ENCODE measurements at regions not wholly inside any gene's neighbourhood (a gene's known extent, or its start where the extent isn't known, plus 50 kb on each side); places are given as distances from the start of the nearest gene placed in this dataset.

- no peaks in the 10 kb centered on the region for H3K9me3 ChIP-seq (replicated peaks; ENCODE audit: insufficient read depth, low read length)
- peak; percentile 33 for DNase-seq
- no peaks in the 10 kb centered on the region for H3K36me3 ChIP-seq (replicated peaks; ENCODE audit: insufficient read depth, low read length)
- H4K20me1 ChIP-seq (ENCODE audit: insufficient read depth, low read length): no peaks in the 10 kb centered on the region
- H3K4me3 ChIP-seq (ENCODE audit: low read length): no peak overlapping the region
- no peak for TF ChIP-seq EZH2 (optimal IDR thresholded peaks at IDR 0.05; ENCODE audit: low read depth, low read length)
- TF ChIP-seq EZH2phosphoT487 (IDR thresholded peaks at IDR 0.05; ENCODE audit: low read length): no peak
- TF ChIP-seq CTCF (IDR thresholded peaks at IDR 0.05; ENCODE audit: low read length): no peak
- H3K27ac ChIP-seq (ENCODE audit: low read length): no peak overlapping the region
- no peak overlapping the region for H3K9ac ChIP-seq (ENCODE audit: low read length)
- no peaks in the 10 kb centered on the region for H3F3A ChIP-seq (ENCODE audit: insufficient read depth, low read length)
- H2AFZ ChIP-seq (ENCODE audit: low read length): no peak overlapping the region
- H3K9me2 ChIP-seq (replicated peaks; ENCODE audit: insufficient read depth, low read length): no peaks in the 10 kb centered on the region
- peak overlapping the region; percentile 21; the same call in 1 of the 2 replicates for H3K4me2 ChIP-seq (ENCODE audit: low read depth, low read length)
- H3K27me3 ChIP-seq (replicated peaks; ENCODE audit: insufficient read depth, low read length): no peaks in the 10 kb centered on the region
- H3K79me2 ChIP-seq (ENCODE audit: low read length): no peaks in the 10 kb centered on the region
- H3K4me1 ChIP-seq (ENCODE audit: low read length): peaks cover 7% of the 10 kb centered on the region
These were observed 185.6 kb upstream of the COPS8 start for GRCh38 chr2:236899950-236900640.

GRCh38 chr2:236901956-236902355 lies 183.7 kb upstream of the COPS8 start:
- Histone ChIP-seq H3K27me3 (replicated peaks; ENCODE audit: insufficient read depth, low read length) (no peaks in the 10 kb centered on the region), H2AFZ (ENCODE audit: low read length) (no peak overlapping the region), H3K9me3 (replicated peaks; ENCODE audit: insufficient read depth, low read length) (no peaks in the 10 kb centered on the region), H3F3A (ENCODE audit: insufficient read depth, low read length) (no peaks in the 10 kb centered on the region), H3K36me3 (replicated peaks; ENCODE audit: insufficient read depth, low read length) (no peaks in the 10 kb centered on the region), H3K9ac (ENCODE audit: low read length) (no peak overlapping the region), H3K4me1 (ENCODE audit: low read length) (peaks cover 7% of the 10 kb centered on the region), H3K9me2 (replicated peaks; ENCODE audit: insufficient read depth, low read length) (no peaks in the 10 kb centered on the region), H3K4me3 (ENCODE audit: low read length) (no peak overlapping the region), H4K20me1 (ENCODE audit: insufficient read depth, low read length) (no peaks in the 10 kb centered on the region), H3K79me2 (ENCODE audit: low read length) (no peaks in the 10 kb centered on the region), H3K27ac (ENCODE audit: low read length) (no peak overlapping the region), H3K4me2 (ENCODE audit: low read depth, low read length) (no peak overlapping the region)
- DNase-seq: no peak
- TF ChIP-seq EZH2phosphoT487 (IDR thresholded peaks at IDR 0.05; ENCODE audit: low read length) (no peak), CTCF (IDR thresholded peaks at IDR 0.05; ENCODE audit: low read length) (no peak), EZH2 (optimal IDR thresholded peaks at IDR 0.05; ENCODE audit: low read depth, low read length) (no peak)

GRCh38 chr2:236903978-236904377 lies 181.7 kb upstream of the COPS8 start:
- no peak overlapping the region for H3K4me3 ChIP-seq (ENCODE audit: low read length)
- no peak overlapping the region for H3K27ac ChIP-seq (ENCODE audit: low read length)
- no peak for TF ChIP-seq CTCF (IDR thresholded peaks at IDR 0.05; ENCODE audit: low read length)
- no peak for TF ChIP-seq EZH2 (optimal IDR thresholded peaks at IDR 0.05; ENCODE audit: low read depth, low read length)
- no peak for TF ChIP-seq EZH2phosphoT487 (IDR thresholded peaks at IDR 0.05; ENCODE audit: low read length)
- H3K9ac ChIP-seq (ENCODE audit: low read length): no peak overlapping the region
- no peak overlapping the region for H3K4me2 ChIP-seq (ENCODE audit: low read depth, low read length)
- DNase-seq: no peak
- no peaks in the 10 kb centered on the region for H3F3A ChIP-seq (ENCODE audit: insufficient read depth, low read length)
- H3K27me3 ChIP-seq (replicated peaks; ENCODE audit: insufficient read depth, low read length): no peaks in the 10 kb centered on the region
- no peaks in the 10 kb centered on the region for H3K9me2 ChIP-seq (replicated peaks; ENCODE audit: insufficient read depth, low read length)
- no peaks in the 10 kb centered on the region for H4K20me1 ChIP-seq (ENCODE audit: insufficient read depth, low read length)
- no peaks in the 10 kb centered on the region for H3K36me3 ChIP-seq (replicated peaks; ENCODE audit: insufficient read depth, low read length)
- H3K79me2 ChIP-seq (ENCODE audit: low read length): no peaks in the 10 kb centered on the region
- no peak overlapping the region for H2AFZ ChIP-seq (ENCODE audit: low read length)
- H3K9me3 ChIP-seq (replicated peaks; ENCODE audit: insufficient read depth, low read length): no peaks in the 10 kb centered on the region
- H3K4me1 ChIP-seq (ENCODE audit: low read length): peaks cover 7% of the 10 kb centered on the region
